ENCODE measurements at regions not wholly inside any gene's neighbourhood (a gene's known extent, or its start where the extent isn't known, plus 50 kb on each side); places are given as distances from the start of the nearest gene placed in this dataset.
"Not testable (repeated sequence)": the region's sequence is repeated elsewhere in the genome, so short reads cannot be mapped to it uniquely, and the experiment has no call there.

GRCh38 chr17:74128456-74129211, 74.8 kb upstream of the RPL38 start:
- no peak for DNase-seq (ENCODE audit: low read depth)
- no peak for TF ChIP-seq CTCF (conservative IDR thresholded peaks at IDR 0.05; ENCODE audit: control insufficient read depth, insufficient read depth, low read depth, low read length)
- H3K4me3 ChIP-seq (ENCODE audit: control insufficient read depth, low read depth, low read length): no peak overlapping the region

- not testable (repeated sequence) for DNase-seq (ENCODE audit: low read depth); H3K4me3 ChIP-seq (ENCODE audit: control insufficient read depth, low read depth, low read length)
Observed at GRCh38 chr17:74129800-74130199, 73.7 kb upstream of the RPL38 start.

GRCh38 chr17:74130276-74130675, 73.2 kb upstream of the RPL38 start:
- no peak for DNase-seq (ENCODE audit: low read depth)
- no peak for TF ChIP-seq CTCF (conservative IDR thresholded peaks at IDR 0.05; ENCODE audit: control insufficient read depth, insufficient read depth, low read depth, low read length)
- H3K4me3 ChIP-seq (ENCODE audit: control insufficient read depth, low read depth, low read length): no peak overlapping the region

GRCh38 chr17:74130841-74131240, 72.6 kb upstream of the RPL38 start:
- H3K4me3 ChIP-seq (ENCODE audit: control insufficient read depth, low read depth, low read length): no peak overlapping the region
- no peak for TF ChIP-seq CTCF (conservative IDR thresholded peaks at IDR 0.05; ENCODE audit: control insufficient read depth, insufficient read depth, low read depth, low read length)
- DNase-seq (ENCODE audit: low read depth): no peak

- no peak overlapping the region for H3K4me3 ChIP-seq (ENCODE audit: control insufficient read depth, low read depth, low read length)
- TF ChIP-seq CTCF (conservative IDR thresholded peaks at IDR 0.05; ENCODE audit: control insufficient read depth, insufficient read depth, low read depth, low read length): no peak
- DNase-seq (ENCODE audit: low read depth): no peak
Observed at GRCh38 chr17:74132354-74132753, 71.1 kb upstream of the RPL38 start.

- TF ChIP-seq CTCF (conservative IDR thresholded peaks at IDR 0.05; ENCODE audit: control insufficient read depth, insufficient read depth, low read depth, low read length): no peak
Observed at GRCh38 chr17:74133740-74134139, 69.7 kb upstream of the RPL38 start.

GRCh38 chr17:74134234-74134633, 69.2 kb upstream of the RPL38 start:
- not testable (repeated sequence) for H3K4me3 ChIP-seq (ENCODE audit: control insufficient read depth, low read depth, low read length); DNase-seq (ENCODE audit: low read depth)

More at GRCh38 chr17:74133740-74134139, 69.7 kb upstream of the RPL38 start:
- no peak for DNase-seq (ENCODE audit: low read depth)
- no peak overlapping the region for H3K4me3 ChIP-seq (ENCODE audit: control insufficient read depth, low read depth, low read length)

GRCh38 chr17:74134991-74135390, 68.5 kb upstream of the RPL38 start:
- TF ChIP-seq CTCF (conservative IDR thresholded peaks at IDR 0.05; ENCODE audit: control insufficient read depth, insufficient read depth, low read depth, low read length): no peak
- no peak overlapping the region for H3K4me3 ChIP-seq (ENCODE audit: control insufficient read depth, low read depth, low read length)

More at GRCh38 chr17:74134991-74135390, 68.5 kb upstream of the RPL38 start:
- DNase-seq (ENCODE audit: low read depth): no peak
